ENCODE measurements at regions not wholly inside any gene's neighbourhood (a gene's known extent, or its start where the extent isn't known, plus 50 kb on each side); places are given as distances from the start of the nearest gene placed in this dataset.

DNA sequence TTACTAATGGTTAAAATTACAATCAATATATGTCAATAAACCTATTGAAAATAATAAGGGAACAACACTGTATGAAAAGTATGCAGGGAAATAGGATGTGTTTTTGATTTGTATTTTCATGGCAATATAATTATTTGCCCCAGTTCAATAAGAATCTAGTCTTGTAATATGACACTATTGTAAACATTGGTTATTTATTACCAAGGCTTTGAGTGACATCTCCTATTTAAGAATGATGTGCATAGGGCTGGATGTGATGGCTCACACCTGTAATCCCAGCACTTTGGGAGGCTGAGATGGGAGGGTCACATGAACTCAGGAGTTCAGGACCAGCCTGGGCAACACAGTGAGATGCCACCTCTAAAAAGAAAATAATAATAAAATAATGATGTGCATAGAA is 78.6 kb upstream of the DTNBP1 start:
- no peak for TF ChIP-seq POLR2A (IDR thresholded peaks at IDR 0.05; ENCODE audit: low read length)
- no peak for TF ChIP-seq GATA1 (IDR thresholded peaks at IDR 0.05; ENCODE audit: low read depth, low read length)
